ENCODE measurements at regions not wholly inside any gene's neighbourhood (a gene's known extent, or its start where the extent isn't known, plus 50 kb on each side); places are given as distances from the start of the nearest gene placed in this dataset.
"Not testable (repeated sequence)": the region's sequence is repeated elsewhere in the genome, so short reads cannot be mapped to it uniquely, and the experiment has no call there.

GRCh38 chr10:30182191-30183054, 123.0 kb upstream of the JCAD start:
- Histone ChIP-seq H3K4me3 (ENCODE audit: low read length) (no peak overlapping the region), H3K9ac (ENCODE audit: low read depth, low read length) (no peak overlapping the region), H3K4me1 (ENCODE audit: insufficient read depth, low read length) (no peaks in the 10 kb centered on the region), H3K9me3 (ENCODE audit: insufficient read depth, low read depth, low read length) (no peaks in the 10 kb centered on the region), H3K27me3 (ENCODE audit: insufficient read depth, low read length) (no peaks in the 10 kb centered on the region), H3K36me3 (ENCODE audit: insufficient read depth, low read depth, low read length) (no peaks in the 10 kb centered on the region), H3K27ac (ENCODE audit: low read length) (no peak overlapping the region)

- H3K9ac ChIP-seq (ENCODE audit: low read depth, low read length) = no peak overlapping the region
- H3K36me3 ChIP-seq (ENCODE audit: insufficient read depth, low read depth, low read length) = no peaks in the 10 kb centered on the region
- H3K4me1 ChIP-seq (ENCODE audit: insufficient read depth, low read length) = no peaks in the 10 kb centered on the region
- no peak overlapping the region for H3K27ac ChIP-seq (ENCODE audit: low read length)
- H3K9me3 ChIP-seq (ENCODE audit: insufficient read depth, low read depth, low read length) = no peaks in the 10 kb centered on the region
- no peaks in the 10 kb centered on the region for H3K27me3 ChIP-seq (ENCODE audit: insufficient read depth, low read length)
- H3K4me3 ChIP-seq (ENCODE audit: low read length) = no peak overlapping the region
Measured at GRCh38 chr10:30178356-30178964, 119.1 kb upstream of the JCAD start.

GRCh38 chr10:30176776-30177533, 117.6 kb upstream of the JCAD start:
- H3K27me3 ChIP-seq (ENCODE audit: insufficient read depth, low read length) = no peaks in the 10 kb centered on the region
- H3K4me3 ChIP-seq (ENCODE audit: low read length) = no peak overlapping the region
- H3K27ac ChIP-seq (ENCODE audit: low read length) = no peak overlapping the region
- H3K9ac ChIP-seq (ENCODE audit: low read depth, low read length) = no peak overlapping the region
- no peaks in the 10 kb centered on the region for H3K9me3 ChIP-seq (ENCODE audit: insufficient read depth, low read depth, low read length)
- no peaks in the 10 kb centered on the region for H3K36me3 ChIP-seq (ENCODE audit: insufficient read depth, low read depth, low read length)
- no peaks in the 10 kb centered on the region for H3K4me1 ChIP-seq (ENCODE audit: insufficient read depth, low read length)

- no peak overlapping the region for H3K27ac ChIP-seq (ENCODE audit: low read length)
- no peak overlapping the region for H3K9ac ChIP-seq (ENCODE audit: low read depth, low read length)
- no peak overlapping the region for H3K4me3 ChIP-seq (ENCODE audit: low read length)
- no peaks in the 10 kb centered on the region for H3K27me3 ChIP-seq (ENCODE audit: insufficient read depth, low read length)
- no peaks in the 10 kb centered on the region for H3K9me3 ChIP-seq (ENCODE audit: insufficient read depth, low read depth, low read length)
- H3K4me1 ChIP-seq (ENCODE audit: insufficient read depth, low read length) = no peaks in the 10 kb centered on the region
- H3K36me3 ChIP-seq (ENCODE audit: insufficient read depth, low read depth, low read length) = no peaks in the 10 kb centered on the region
Measured at GRCh38 chr10:30176182-30176581, 116.8 kb upstream of the JCAD start.

- H3K36me3 ChIP-seq (ENCODE audit: insufficient read depth, low read depth, low read length) = no peaks in the 10 kb centered on the region
- H3K27ac ChIP-seq (ENCODE audit: low read length) = no peak overlapping the region
- no peaks in the 10 kb centered on the region for H3K27me3 ChIP-seq (ENCODE audit: insufficient read depth, low read length)
- H3K9ac ChIP-seq (ENCODE audit: low read depth, low read length) = no peak overlapping the region
- H3K4me3 ChIP-seq (ENCODE audit: low read length) = no peak overlapping the region
- H3K4me1 ChIP-seq (ENCODE audit: insufficient read depth, low read length) = no peaks in the 10 kb centered on the region
- no peaks in the 10 kb centered on the region for H3K9me3 ChIP-seq (ENCODE audit: insufficient read depth, low read depth, low read length)
Measured at GRCh38 chr10:30172673-30173072, 113.3 kb upstream of the JCAD start.

GRCh38 chr10:30172091-30172490, 112.7 kb upstream of the JCAD start:
- H3K27ac ChIP-seq (ENCODE audit: low read length) = no peak overlapping the region
- no peaks in the 10 kb centered on the region for H3K9me3 ChIP-seq (ENCODE audit: insufficient read depth, low read depth, low read length)
- no peaks in the 10 kb centered on the region for H3K4me1 ChIP-seq (ENCODE audit: insufficient read depth, low read length)
- H3K36me3 ChIP-seq (ENCODE audit: insufficient read depth, low read depth, low read length) = no peaks in the 10 kb centered on the region
- no peak overlapping the region for H3K4me3 ChIP-seq (ENCODE audit: low read length)
- H3K9ac ChIP-seq (ENCODE audit: low read depth, low read length) = no peak overlapping the region
- H3K27me3 ChIP-seq (ENCODE audit: insufficient read depth, low read length) = no peaks in the 10 kb centered on the region

GRCh38 chr10:30171601-30172000, 112.2 kb upstream of the JCAD start:
- Histone ChIP-seq H3K4me1 (ENCODE audit: insufficient read depth, low read length) (no peaks in the 10 kb centered on the region), H3K27ac (ENCODE audit: low read length) (no peak overlapping the region), H3K9ac (ENCODE audit: low read depth, low read length) (no peak overlapping the region), H3K27me3 (ENCODE audit: insufficient read depth, low read length) (no peaks in the 10 kb centered on the region), H3K9me3 (ENCODE audit: insufficient read depth, low read depth, low read length) (no peaks in the 10 kb centered on the region), H3K4me3 (ENCODE audit: low read length) (no peak overlapping the region), H3K36me3 (ENCODE audit: insufficient read depth, low read depth, low read length) (no peaks in the 10 kb centered on the region)

GRCh38 chr10:30170814-30171213, 111.4 kb upstream of the JCAD start:
- Histone ChIP-seq H3K27ac (ENCODE audit: low read length) (no peak overlapping the region), H3K36me3 (ENCODE audit: insufficient read depth, low read depth, low read length) (no peaks in the 10 kb centered on the region)

GRCh38 chr10:30170146-30170545, 110.8 kb upstream of the JCAD start:
- H3K4me3 ChIP-seq (ENCODE audit: low read length) = no peak overlapping the region
- H3K27me3 ChIP-seq (ENCODE audit: insufficient read depth, low read length) = no peaks in the 10 kb centered on the region
- no peaks in the 10 kb centered on the region for H3K9me3 ChIP-seq (ENCODE audit: insufficient read depth, low read depth, low read length)
- no peak overlapping the region for H3K9ac ChIP-seq (ENCODE audit: low read depth, low read length)
- no peaks in the 10 kb centered on the region for H3K4me1 ChIP-seq (ENCODE audit: insufficient read depth, low read length)
- H3K27ac ChIP-seq (ENCODE audit: low read length) = no peak overlapping the region
- no peaks in the 10 kb centered on the region for H3K36me3 ChIP-seq (ENCODE audit: insufficient read depth, low read depth, low read length)

More at GRCh38 chr10:30170814-30171213, 111.4 kb upstream of the JCAD start:
- no peak overlapping the region for H3K4me3 ChIP-seq (ENCODE audit: low read length)
- H3K4me1 ChIP-seq (ENCODE audit: insufficient read depth, low read length) = no peaks in the 10 kb centered on the region
- H3K27me3 ChIP-seq (ENCODE audit: insufficient read depth, low read length) = no peaks in the 10 kb centered on the region
- H3K9me3 ChIP-seq (ENCODE audit: insufficient read depth, low read depth, low read length) = no peaks in the 10 kb centered on the region
- H3K9ac ChIP-seq (ENCODE audit: low read depth, low read length) = no peak overlapping the region

GRCh38 chr10:30169342-30169741, 110.0 kb upstream of the JCAD start:
- H3K4me1 ChIP-seq (ENCODE audit: insufficient read depth, low read length) = no peaks in the 10 kb centered on the region
- H3K9me3 ChIP-seq (ENCODE audit: insufficient read depth, low read depth, low read length) = no peaks in the 10 kb centered on the region
- H3K9ac ChIP-seq (ENCODE audit: low read depth, low read length) = no peak overlapping the region
- no peak overlapping the region for H3K27ac ChIP-seq (ENCODE audit: low read length)
- no peaks in the 10 kb centered on the region for H3K27me3 ChIP-seq (ENCODE audit: insufficient read depth, low read length)
- no peaks in the 10 kb centered on the region for H3K36me3 ChIP-seq (ENCODE audit: insufficient read depth, low read depth, low read length)
- no peak overlapping the region for H3K4me3 ChIP-seq (ENCODE audit: low read length)

GRCh38 chr10:30166929-30167328, 107.5 kb upstream of the JCAD start:
- no peaks in the 10 kb centered on the region for H3K36me3 ChIP-seq (ENCODE audit: insufficient read depth, low read depth, low read length)
- no peaks in the 10 kb centered on the region for H3K4me1 ChIP-seq (ENCODE audit: insufficient read depth, low read length)
- no peaks in the 10 kb centered on the region for H3K9me3 ChIP-seq (ENCODE audit: insufficient read depth, low read depth, low read length)
- no peak overlapping the region for H3K27ac ChIP-seq (ENCODE audit: low read length)
- no peak overlapping the region for H3K9ac ChIP-seq (ENCODE audit: low read depth, low read length)
- no peak overlapping the region for H3K4me3 ChIP-seq (ENCODE audit: low read length)
- H3K27me3 ChIP-seq (ENCODE audit: insufficient read depth, low read length) = no peaks in the 10 kb centered on the region

GRCh38 chr10:30163410-30163809, 104.0 kb upstream of the JCAD start:
- H3K27me3 ChIP-seq (ENCODE audit: insufficient read depth, low read length); H3K9me3 ChIP-seq (ENCODE audit: insufficient read depth, low read depth, low read length); H3K4me1 ChIP-seq (ENCODE audit: insufficient read depth, low read length); H3K27ac ChIP-seq (ENCODE audit: low read length); H3K36me3 ChIP-seq (ENCODE audit: insufficient read depth, low read depth, low read length); H3K9ac ChIP-seq (ENCODE audit: low read depth, low read length); H3K4me3 ChIP-seq (ENCODE audit: low read length): not testable (repeated sequence)
